ENCODE measurements at regions not wholly inside any gene's neighbourhood (a gene's known extent, or its start where the extent isn't known, plus 50 kb on each side); places are given as distances from the start of the nearest gene placed in this dataset.

- BruUV-seq (replicated peaks) = no TSS peak
- Histone ChIP-seq H3K27me3 (ENCODE audit: control insufficient read depth in 2 of 2, insufficient read depth in 2 of 2, low read length in 2 of 2) (no peaks in the 10 kb centered on the region), H3K9ac (replicated peaks; ENCODE audit: extremely low read depth, insufficient read depth, low read length) (no peak overlapping the region), H3K9me3 (replicated peaks; ENCODE audit: control insufficient read depth, insufficient read depth, low read length) (peaks cover 3% of the 10 kb centered on the region), H3K79me2 (ENCODE audit: control insufficient read depth, insufficient read depth, low read length) (no peaks in the 10 kb centered on the region), H3K9me1 (replicated peaks; ENCODE audit: control insufficient read depth, extremely low read depth, insufficient read depth, low read length) (no peaks in the 10 kb centered on the region), H3K36me3 (ENCODE audit: control insufficient read depth in 2 of 2, extremely low read depth in 1 of 2, insufficient read depth in 2 of 2, low read length in 2 of 2) (no peaks in the 10 kb centered on the region), H4K20me1 (replicated peaks; ENCODE audit: control insufficient read depth, extremely low read depth, insufficient read depth, low read length) (no peaks in the 10 kb centered on the region), H3K4me1 (ENCODE audit: control insufficient read depth, extremely low read depth, insufficient read depth, low read length) (no peaks in the 10 kb centered on the region), H3K27ac (ENCODE audit: insufficient read depth, low read depth, low read length) (no peak overlapping the region), H2AFZ (ENCODE audit: low read depth, low read length) (no peak overlapping the region), H3K4me2 (ENCODE audit: insufficient read depth, low read length) (no peak overlapping the region), H3K4me3 (replicated peaks in 1 of 3; ENCODE audit: insufficient read depth in 1 of 3, low read depth in 1 of 3, low read length in 3 of 3) (no peak overlapping the region)
- intact Hi-C loops (cut with micrococcal nuclease) = no loop called here
- no peak for TF ChIP-seq MAX (IDR thresholded peaks at IDR 0.05; ENCODE audit: insufficient read depth, insufficient read length)
- TF ChIP-seq CTCF (IDR thresholded peaks at IDR 0.05; ENCODE audit: extremely low read depth in 1 of 2, insufficient read depth in 1 of 2, low read depth in 1 of 2, low read length in 2 of 2) = no peak
- no peak for TF ChIP-seq POLR2AphosphoS5 (IDR thresholded peaks at IDR 0.05; ENCODE audit: insufficient read depth, low read depth, low read length)
- TF ChIP-seq EZH2 (IDR thresholded peaks at IDR 0.05; ENCODE audit: borderline replicate concordance, low read depth, low read length, severe bottlenecking) = no peak
- TF ChIP-seq GATA2 (IDR thresholded peaks at IDR 0.05; ENCODE audit: insufficient read depth, insufficient read length, low read depth, low read length) = no peak
- no peak for TF ChIP-seq FOS (IDR thresholded peaks at IDR 0.05; ENCODE audit: borderline replicate concordance, insufficient read depth, low read length)
- TF ChIP-seq MYC (IDR thresholded peaks at IDR 0.05; ENCODE audit: low read depth, low read length) = no peak
- no peak for TF ChIP-seq POLR2A (IDR thresholded peaks at IDR 0.05; ENCODE audit: low read depth, low read length)
- TF ChIP-seq JUN (IDR thresholded peaks at IDR 0.05; ENCODE audit: borderline replicate concordance, insufficient read depth, insufficient read length, low read depth) = no peak
- no peak for FAIRE-seq
- ChIA-PET POLR2A (no interaction called here), CTCF (interaction anchor here (0.5 kb wide), 1 partner anchor 417 kb away, joined by 3 read pairs; no protein-coding TSS in a partner anchor)
- no peak for DNase-seq (ENCODE audit: low read depth, low spot score)
- dilution Hi-C loops (cut with MboI; ENCODE audit: extremely low pct_ligation_motif_present, low sequenced_read_pairs) = no loop called here
These were observed 807.7 kb upstream of the CDH6 start for GRCh38 chr5:30385754-30386153.

All from endothelial cell of umbilical vein (primary cell).